GM21360 (cell line): ENCODE measurements at regions not wholly inside any gene's neighbourhood (a gene's known extent, or its start where the extent isn't known, plus 50 kb on each side); places are given as distances from the start of the nearest gene placed in this dataset.
"Not testable (repeated sequence)": the region's sequence is repeated elsewhere in the genome, so short reads cannot be mapped to it uniquely, and the experiment has no call there.

Source experiments
- ATAC-seq: cut with Tn5 transposase; IDR thresholded peaks from one replicate; pipeline ENCODE4 v1.9.1; 2021; ENCODE audit warnings: mild to moderate bottlenecking, moderate library complexity; ENCODE audit not compliant: unreplicated experiment

GRCh38 chr11:121873766-121874165 is 242.2 kb downstream of the BLID start:
- no peak for ATAC-seq

GRCh38 chr11:121872356-121872755 is 243.7 kb downstream of the BLID start:
- ATAC-seq, result no peak

- no peak for ATAC-seq
These were observed 245.6 kb downstream of the BLID start for GRCh38 chr11:121870206-121871045.

GRCh38 chr11:121869478-121869877 is 246.5 kb downstream of the BLID start:
- ATAC-seq, result no peak

- ATAC-seq, result no peak
These were observed 249.3 kb downstream of the BLID start for GRCh38 chr11:121866754-121867153.

- no peak for ATAC-seq
These were observed 251.4 kb downstream of the BLID start for GRCh38 chr11:121864660-121865059.

- ATAC-seq, result no peak
These were observed 252.9 kb downstream of the BLID start for GRCh38 chr11:121863126-121863525.

GRCh38 chr11:121855138-121855537 is 260.9 kb downstream of the BLID start:
- not testable (repeated sequence) for ATAC-seq

- ATAC-seq, result no peak
These were observed 272.0 kb downstream of the BLID start for GRCh38 chr11:121844016-121844415.

GRCh38 chr11:121842192-121842585 is 273.8 kb downstream of the BLID start:
- no peak for ATAC-seq

GRCh38 chr11:121841487-121842191 is 274.4 kb downstream of the BLID start:
- ATAC-seq, result no peak

GRCh38 chr11:121839781-121840180 is 276.2 kb downstream of the BLID start:
- ATAC-seq, result no peak

- no peak for ATAC-seq
These were observed 277.4 kb downstream of the BLID start for GRCh38 chr11:121838571-121838970.

- no peak for ATAC-seq
These were observed 282.0 kb downstream of the BLID start for GRCh38 chr11:121833970-121834369.

- no peak for ATAC-seq
These were observed 286.8 kb downstream of the BLID start for GRCh38 chr11:121829159-121829643.

GRCh38 chr11:121814962-121815361 is 301.1 kb downstream of the BLID start:
- no peak for ATAC-seq

GRCh38 chr11:121814296-121814695 is 301.7 kb downstream of the BLID start:
- ATAC-seq, result no peak

GRCh38 chr11:121810291-121810690 is 305.7 kb downstream of the BLID start:
- ATAC-seq, result no peak

GRCh38 chr11:121808096-121808495 is 307.9 kb downstream of the BLID start:
- ATAC-seq, result no peak

GRCh38 chr11:121807051-121807450 is 309.0 kb downstream of the BLID start:
- no peak for ATAC-seq

GRCh38 chr11:121802542-121802941 is 313.5 kb downstream of the BLID start:
- no peak for ATAC-seq

- ATAC-seq, result no peak
These were observed 314.2 kb downstream of the BLID start for GRCh38 chr11:121801781-121802180.
